ENCODE measurements at regions not wholly inside any gene's neighbourhood (a gene's known extent, or its start where the extent isn't known, plus 50 kb on each side); places are given as distances from the start of the nearest gene placed in this dataset.
A peak's percentile ranks its signal among the peaks of the same experiment; 100 is the strongest.

DNA sequence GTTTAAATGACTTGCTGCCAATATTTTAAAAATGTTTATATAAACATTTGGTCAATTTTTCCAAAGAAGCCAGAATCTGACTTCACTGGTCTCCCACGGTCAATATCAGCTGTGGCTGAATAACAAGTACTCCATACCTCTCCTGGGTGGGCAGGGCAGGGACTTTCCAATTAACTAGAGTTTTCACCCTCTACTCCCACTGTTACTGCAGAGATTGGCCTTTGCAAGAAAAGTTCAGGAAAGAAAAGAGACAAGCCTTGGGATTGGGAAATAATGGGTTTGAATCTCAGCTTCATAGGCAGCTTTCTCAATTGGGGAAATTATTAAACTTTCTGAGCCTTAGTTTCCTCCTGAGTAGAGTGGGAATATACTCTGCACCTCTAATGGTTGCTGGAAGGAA, 236.9 kb downstream of the PRL start:
- Histone ChIP-seq H3K27me3 (ENCODE audit: insufficient read depth, low read length, poor library complexity, severe bottlenecking) (no peaks in the 10 kb centered on the region), H3F3A (ENCODE audit: low read depth) (peaks cover 9% of the 10 kb centered on the region), H3K4me2 (ENCODE audit: low read depth, low read length, poor library complexity, severe bottlenecking) (no peak overlapping the region), H3K4me3 (ENCODE audit: low read length, poor library complexity, severe bottlenecking) (no peak overlapping the region), H3K9me2 (replicated peaks; ENCODE audit: low read depth, low read length) (no peaks in the 10 kb centered on the region), H3K36me3 (ENCODE audit: insufficient read depth, low read length) (peaks cover 51% of the 10 kb centered on the region), H2AFZ (ENCODE audit: low read length) (no peak overlapping the region), H3K9me3 (ENCODE audit: insufficient read depth, low read depth, low read length) (no peaks in the 10 kb centered on the region), H4K20me1 (ENCODE audit: insufficient read depth, low read length, poor library complexity, severe bottlenecking) (peaks cover 3% of the 10 kb centered on the region), H3K9ac (ENCODE audit: low read depth, low read length, poor library complexity, severe bottlenecking) (no peak overlapping the region), H3K4me1 (ENCODE audit: insufficient read depth, low read length, poor library complexity, severe bottlenecking) (peaks cover 57% of the 10 kb centered on the region), H3K79me2 (ENCODE audit: insufficient read depth, low read length) (peaks cover 69% of the 10 kb centered on the region)
- TF ChIP-seq, protein P1, sequence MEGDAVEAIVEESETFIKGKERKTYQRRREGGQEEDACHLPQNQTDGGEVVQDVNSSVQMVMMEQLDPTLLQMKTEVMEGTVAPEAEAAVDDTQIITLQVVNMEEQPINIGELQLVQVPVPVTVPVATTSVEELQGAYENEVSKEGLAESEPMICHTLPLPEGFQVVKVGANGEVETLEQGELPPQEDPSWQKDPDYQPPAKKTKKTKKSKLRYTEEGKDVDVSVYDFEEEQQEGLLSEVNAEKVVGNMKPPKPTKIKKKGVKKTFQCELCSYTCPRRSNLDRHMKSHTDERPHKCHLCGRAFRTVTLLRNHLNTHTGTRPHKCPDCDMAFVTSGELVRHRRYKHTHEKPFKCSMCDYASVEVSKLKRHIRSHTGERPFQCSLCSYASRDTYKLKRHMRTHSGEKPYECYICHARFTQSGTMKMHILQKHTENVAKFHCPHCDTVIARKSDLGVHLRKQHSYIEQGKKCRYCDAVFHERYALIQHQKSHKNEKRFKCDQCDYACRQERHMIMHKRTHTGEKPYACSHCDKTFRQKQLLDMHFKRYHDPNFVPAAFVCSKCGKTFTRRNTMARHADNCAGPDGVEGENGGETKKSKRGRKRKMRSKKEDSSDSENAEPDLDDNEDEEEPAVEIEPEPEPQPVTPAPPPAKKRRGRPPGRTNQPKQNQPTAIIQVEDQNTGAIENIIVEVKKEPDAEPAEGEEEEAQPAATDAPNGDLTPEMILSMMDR (conservative IDR thresholded peaks at IDR 0.05; ENCODE audit: low read length), result no peak
- no peak for TF ChIP-seq EZH2phosphoT487 (IDR thresholded peaks at IDR 0.05; ENCODE audit: borderline replicate concordance)

DNA sequence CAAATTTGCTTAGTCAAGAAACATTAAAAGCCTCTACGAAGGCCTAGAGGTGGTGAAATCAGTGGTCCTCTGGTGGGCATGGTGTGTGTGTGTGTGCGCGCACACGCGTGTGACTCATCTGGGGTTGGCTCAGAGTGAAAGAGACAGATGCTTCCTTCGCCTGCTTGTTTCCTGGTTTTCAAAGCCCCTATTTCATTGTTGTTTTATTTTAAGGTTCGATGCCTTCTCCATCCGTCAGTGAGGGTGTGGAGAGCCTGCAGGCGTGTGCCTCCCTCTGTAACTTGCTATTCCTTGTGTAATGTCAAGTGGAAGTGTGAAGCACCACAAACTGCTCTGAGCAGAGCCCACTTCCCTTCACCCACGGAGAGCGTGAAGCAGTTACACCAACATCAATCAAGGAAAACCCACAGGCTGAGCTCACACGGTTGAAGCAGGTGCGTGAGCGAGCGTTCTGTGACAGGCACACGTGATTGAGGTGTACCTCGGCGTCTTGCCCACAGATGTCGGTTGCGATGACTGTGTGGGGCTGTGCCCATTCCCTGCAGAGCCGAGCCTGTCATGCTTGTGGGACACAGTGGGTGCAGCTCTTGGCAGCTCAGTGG, 233.9 kb downstream of the PRL start:
- H3K4me3 ChIP-seq (ENCODE audit: low read length, poor library complexity, severe bottlenecking), result peak overlapping the region; percentile 38
- no peaks in the 10 kb centered on the region for H3K27me3 ChIP-seq (ENCODE audit: insufficient read depth, low read length, poor library complexity, severe bottlenecking)
- H4K20me1 ChIP-seq (ENCODE audit: insufficient read depth, low read length, poor library complexity, severe bottlenecking), result no peaks in the 10 kb centered on the region
- H3F3A ChIP-seq (ENCODE audit: low read depth), result peaks cover 9% of the 10 kb centered on the region
- peak overlapping the region; percentile 66 for H3K4me2 ChIP-seq (ENCODE audit: low read depth, low read length, poor library complexity, severe bottlenecking)
- no peaks in the 10 kb centered on the region for H3K9me2 ChIP-seq (replicated peaks; ENCODE audit: low read depth, low read length)
- no peak overlapping the region for H2AFZ ChIP-seq (ENCODE audit: low read length)
- peak overlapping the region; percentile 67 for H3K9ac ChIP-seq (ENCODE audit: low read depth, low read length, poor library complexity, severe bottlenecking)
- peaks cover 66% of the 10 kb centered on the region for H3K4me1 ChIP-seq (ENCODE audit: insufficient read depth, low read length, poor library complexity, severe bottlenecking)
- peaks cover 71% of the 10 kb centered on the region for H3K79me2 ChIP-seq (ENCODE audit: insufficient read depth, low read length)
- no peaks in the 10 kb centered on the region for H3K9me3 ChIP-seq (ENCODE audit: insufficient read depth, low read depth, low read length)
- TF ChIP-seq, protein P1 (conservative IDR thresholded peaks at IDR 0.05; ENCODE audit: low read length), result no peak; the same call in 1 of the 2 replicates
- no peak for TF ChIP-seq EZH2phosphoT487 (IDR thresholded peaks at IDR 0.05; ENCODE audit: borderline replicate concordance)
- peaks cover 45% of the 10 kb centered on the region for H3K36me3 ChIP-seq (ENCODE audit: insufficient read depth, low read length)

DNA sequence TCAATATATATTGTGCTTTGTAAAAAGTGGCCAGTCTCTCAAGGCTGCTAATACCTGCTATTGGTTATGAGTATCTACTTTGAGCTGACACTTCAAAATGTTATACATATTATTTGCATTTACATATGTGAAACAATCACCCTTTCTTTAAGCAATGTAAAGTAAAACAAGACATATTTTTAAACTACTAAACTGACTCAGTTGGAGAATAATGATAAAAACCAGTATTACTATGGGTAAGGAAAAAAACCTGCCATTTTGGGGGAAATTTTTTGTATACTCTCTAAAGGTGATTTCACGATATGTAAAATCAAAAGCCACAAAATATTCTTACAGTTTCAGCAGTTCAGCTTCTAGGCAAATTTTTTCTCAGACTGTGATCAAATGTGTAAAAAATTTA, 232.3 kb downstream of the PRL start:
- Histone ChIP-seq H3K4me1 (ENCODE audit: insufficient read depth, low read length, poor library complexity, severe bottlenecking) (peaks cover 64% of the 10 kb centered on the region), H3K9me3 (ENCODE audit: insufficient read depth, low read depth, low read length) (no peaks in the 10 kb centered on the region), H3K9ac (ENCODE audit: low read depth, low read length, poor library complexity, severe bottlenecking) (peak overlapping the region; percentile 13), H3F3A (ENCODE audit: low read depth) (peaks cover 9% of the 10 kb centered on the region), H3K4me2 (ENCODE audit: low read depth, low read length, poor library complexity, severe bottlenecking) (no peak overlapping the region), H4K20me1 (ENCODE audit: insufficient read depth, low read length, poor library complexity, severe bottlenecking) (no peaks in the 10 kb centered on the region), H3K4me3 (ENCODE audit: low read length, poor library complexity, severe bottlenecking) (no peak overlapping the region), H3K9me2 (replicated peaks; ENCODE audit: low read depth, low read length) (no peaks in the 10 kb centered on the region), H2AFZ (ENCODE audit: low read length) (no peak overlapping the region), H3K79me2 (ENCODE audit: insufficient read depth, low read length) (peaks cover 73% of the 10 kb centered on the region), H3K27me3 (ENCODE audit: insufficient read depth, low read length, poor library complexity, severe bottlenecking) (no peaks in the 10 kb centered on the region), H3K36me3 (ENCODE audit: insufficient read depth, low read length) (peaks cover 43% of the 10 kb centered on the region)
- TF ChIP-seq EZH2phosphoT487 (IDR thresholded peaks at IDR 0.05; ENCODE audit: borderline replicate concordance), result no peak
- TF ChIP-seq, protein P1 (conservative IDR thresholded peaks at IDR 0.05; ENCODE audit: low read length), result no peak

Measured in Loucy (cell line).